Neural crest cell (in vitro differentiated cells): ENCODE measurements at regions not wholly inside any gene's neighbourhood (a gene's known extent, or its start where the extent isn't known, plus 50 kb on each side); places are given as distances from the start of the nearest gene placed in this dataset.

Experiments
- DNase-seq: peaks from one replicate; pipeline ENCODE4 v3.0.0; 2021; ENCODE audit warnings: low read depth, mixed read lengths, low spot score
- H3K27ac Mint-ChIP-seq: one replicate; pipeline ENCODE4 v1.8.0; 2021; ENCODE audit warnings: mild to moderate bottlenecking, mixed read lengths; ENCODE audit not compliant: unreplicated experiment
- H3K27me3 Mint-ChIP-seq: 2 replicates; pipeline ENCODE4 v1.8.0; 2021; ENCODE audit warnings: low read depth, mild to moderate bottlenecking, mixed read lengths
- H3K36me3 Mint-ChIP-seq: 2 replicates; pipeline ENCODE4 v1.8.0; 2021; ENCODE audit warnings: low read depth, mild to moderate bottlenecking, mixed read lengths
- H3K4me1 Mint-ChIP-seq: 2 replicates; pipeline ENCODE4 v1.8.0; 2021; ENCODE audit warnings: mixed read lengths
- H3K4me3 Mint-ChIP-seq: one replicate; pipeline ENCODE4 v1.8.0; 2021; ENCODE audit warnings: mild to moderate bottlenecking, mixed read lengths
- H3K9me3 Mint-ChIP-seq: 2 replicates; pipeline ENCODE4 v1.8.0; 2021; ENCODE audit warnings: mixed read lengths
- CTCF ChIP-seq: fragments of 200-600 bp; sonication (generic); conservative IDR thresholded peaks from 2 replicates; pipeline ENCODE4 v1.5.0; 2021; ENCODE audit warnings: antibody characterized with exemption, mild to moderate bottlenecking

- H3K27ac Mint-ChIP-seq, result no peak overlapping the region
Observed at GRCh38 chr1:163439471-163439870, 117.7 kb downstream of the NUF2 start.

GRCh38 chr1:163440090-163440489, 118.3 kb downstream of the NUF2 start:
- H3K27me3 Mint-ChIP-seq, result no peaks in the 10 kb centered on the region
- H3K36me3 Mint-ChIP-seq, result no peaks in the 10 kb centered on the region
- H3K27ac Mint-ChIP-seq, result no peak overlapping the region
- no peaks in the 10 kb centered on the region for H3K9me3 Mint-ChIP-seq
- H3K4me3 Mint-ChIP-seq, result no peak overlapping the region
- H3K4me1 Mint-ChIP-seq, result peaks cover 22% of the 10 kb centered on the region
- TF ChIP-seq CTCF, result no peak
- no peak for DNase-seq

More at GRCh38 chr1:163439471-163439870, 117.7 kb downstream of the NUF2 start:
- Mint-ChIP-seq H3K4me3 (no peak overlapping the region), H3K27me3 (no peaks in the 10 kb centered on the region), H3K4me1 (peaks cover 22% of the 10 kb centered on the region), H3K36me3 (no peaks in the 10 kb centered on the region), H3K9me3 (no peaks in the 10 kb centered on the region)
- no peak for DNase-seq
- no peak for TF ChIP-seq CTCF

- peak overlapping the region; percentile 38 for H3K27ac Mint-ChIP-seq
- H3K9me3 Mint-ChIP-seq, result peaks cover 4% of the 10 kb centered on the region
- peaks cover 22% of the 10 kb centered on the region for H3K4me1 Mint-ChIP-seq
- DNase-seq, result no peak
- TF ChIP-seq CTCF, result no peak
- no peak overlapping the region for H3K4me3 Mint-ChIP-seq
- no peaks in the 10 kb centered on the region for H3K27me3 Mint-ChIP-seq
- no peaks in the 10 kb centered on the region for H3K36me3 Mint-ChIP-seq
Observed at GRCh38 chr1:163442231-163442879, 120.6 kb downstream of the NUF2 start.

GRCh38 chr1:163442895-163443294, 121.1 kb downstream of the NUF2 start:
- no peak for TF ChIP-seq CTCF
- H3K27me3 Mint-ChIP-seq, result no peaks in the 10 kb centered on the region
- peaks cover 22% of the 10 kb centered on the region for H3K4me1 Mint-ChIP-seq
- H3K4me3 Mint-ChIP-seq, result no peak overlapping the region
- peaks cover 4% of the 10 kb centered on the region for H3K9me3 Mint-ChIP-seq
- no peaks in the 10 kb centered on the region for H3K36me3 Mint-ChIP-seq
- H3K27ac Mint-ChIP-seq, result peak overlapping the region; percentile 38
- DNase-seq, result no peak

GRCh38 chr1:163443863-163444262, 122.1 kb downstream of the NUF2 start:
- Mint-ChIP-seq H3K9me3 (peaks cover 4% of the 10 kb centered on the region), H3K27me3 (no peaks in the 10 kb centered on the region), H3K27ac (no peak overlapping the region), H3K4me3 (no peak overlapping the region), H3K36me3 (no peaks in the 10 kb centered on the region), H3K4me1 (peaks cover 22% of the 10 kb centered on the region)
- DNase-seq, result no peak
- TF ChIP-seq CTCF, result no peak
